GM19463 (cell line): ENCODE measurements at regions not wholly inside any gene's neighbourhood (a gene's known extent, or its start where the extent isn't known, plus 50 kb on each side); places are given as distances from the start of the nearest gene placed in this dataset.
"Not testable (repeated sequence)": the region's sequence is repeated elsewhere in the genome, so short reads cannot be mapped to it uniquely, and the experiment has no call there.

ENCODE experiments used
- ATAC-seq: cut with Tn5 transposase; IDR thresholded peaks from one replicate; pipeline ENCODE4 v1.9.1; 2021; ENCODE audit warnings: mild to moderate bottlenecking, moderate library complexity; ENCODE audit not compliant: unreplicated experiment

DNA sequence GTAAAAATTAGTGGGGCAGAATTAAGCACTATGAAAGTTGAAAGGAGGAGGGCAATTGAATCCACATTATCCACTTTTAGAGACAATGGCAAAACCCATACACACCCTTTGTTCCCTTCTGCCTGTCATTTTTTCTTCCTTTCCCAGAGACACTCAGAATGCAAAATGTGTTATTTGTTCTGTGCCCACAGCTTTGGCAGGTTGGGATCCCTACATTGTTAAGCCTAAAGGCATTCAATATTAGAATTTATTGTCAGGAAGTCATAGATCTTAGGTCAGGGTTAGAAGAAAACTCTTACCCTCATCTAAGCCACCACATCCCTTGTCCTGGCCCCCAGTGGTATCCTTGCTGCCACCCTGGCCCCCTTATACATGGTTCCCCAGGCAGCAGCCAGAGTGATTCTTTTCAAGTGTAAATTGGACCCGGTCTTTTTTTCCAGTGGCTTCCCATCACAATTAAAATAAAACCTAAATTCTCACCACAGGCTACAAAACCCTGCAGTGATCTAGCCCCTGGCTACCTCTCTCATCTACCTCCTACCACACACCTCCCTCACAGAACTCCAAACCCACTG is 470.1 kb upstream of the ATP11B start:
- no peak for ATAC-seq

DNA sequence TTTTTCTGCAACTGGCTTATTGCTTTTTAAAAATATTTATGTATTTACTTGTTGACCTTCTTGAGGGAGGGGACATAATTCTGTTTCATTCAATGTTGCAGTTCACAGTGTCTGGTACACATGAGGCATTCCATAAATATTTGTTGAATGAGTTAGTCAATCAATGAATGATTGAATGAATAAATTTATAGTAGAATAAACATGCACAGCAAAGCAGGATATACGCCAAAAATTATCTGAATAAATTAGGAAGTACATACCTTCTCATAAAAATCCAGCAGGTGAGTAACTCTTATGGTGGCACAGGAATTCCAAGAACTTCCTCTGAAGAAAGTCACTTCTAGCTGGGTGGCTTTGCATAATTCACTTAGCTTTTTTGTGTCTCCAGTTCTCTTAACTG is 469.4 kb upstream of the ATP11B start:
- ATAC-seq = no peak

- peak; percentile 71 for ATAC-seq
These were observed 467.9 kb upstream of the ATP11B start for GRCh38 chr3:182325213-182325950.

- no peak for ATAC-seq
These were observed 466.1 kb upstream of the ATP11B start for GRCh38 chr3:182327196-182327681.

- ATAC-seq = no peak
These were observed 462.7 kb upstream of the ATP11B start for GRCh38 chr3:182330646-182331045.

DNA sequence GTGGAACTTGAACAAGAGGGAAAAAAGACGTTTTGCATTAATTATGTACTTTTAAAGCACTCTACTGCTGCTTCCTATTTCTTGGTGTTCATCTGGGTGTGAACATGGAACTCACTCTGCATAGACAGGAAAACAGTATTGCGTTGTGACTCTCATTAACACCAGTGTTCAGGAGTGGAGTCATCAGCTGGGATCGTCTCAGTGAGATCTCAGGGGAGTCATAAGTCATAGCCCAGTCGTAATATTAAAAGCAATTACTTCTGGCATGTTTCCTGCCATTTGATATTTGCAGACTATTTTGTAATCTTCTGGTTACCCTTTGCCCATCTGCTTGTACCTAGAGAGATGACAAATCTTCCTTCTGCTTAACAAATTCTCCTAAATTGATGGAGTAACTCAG is 462.0 kb upstream of the ATP11B start:
- no peak for ATAC-seq

- no peak for ATAC-seq
These were observed 451.1 kb upstream of the ATP11B start for GRCh38 chr3:182342252-182342651.

DNA sequence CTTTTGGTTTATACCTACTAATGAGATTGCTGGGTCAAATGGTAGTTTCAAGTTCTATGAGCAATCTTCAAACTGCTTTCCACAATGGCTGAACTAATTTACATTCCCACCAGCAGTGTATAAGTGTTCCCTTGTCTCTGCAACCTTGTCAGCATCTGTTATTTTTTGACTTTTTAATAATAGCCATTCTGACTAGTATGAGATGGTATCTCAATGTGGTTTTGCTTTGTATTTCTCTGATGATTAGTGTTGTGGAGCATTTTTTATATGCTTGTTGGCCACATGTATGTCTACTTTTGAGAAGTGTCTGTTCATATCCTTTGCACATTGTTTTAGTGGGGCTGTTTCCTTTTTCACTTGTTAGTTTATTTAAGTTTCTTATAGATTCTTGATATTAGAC is 449.3 kb upstream of the ATP11B start:
- not testable (repeated sequence) for ATAC-seq

DNA sequence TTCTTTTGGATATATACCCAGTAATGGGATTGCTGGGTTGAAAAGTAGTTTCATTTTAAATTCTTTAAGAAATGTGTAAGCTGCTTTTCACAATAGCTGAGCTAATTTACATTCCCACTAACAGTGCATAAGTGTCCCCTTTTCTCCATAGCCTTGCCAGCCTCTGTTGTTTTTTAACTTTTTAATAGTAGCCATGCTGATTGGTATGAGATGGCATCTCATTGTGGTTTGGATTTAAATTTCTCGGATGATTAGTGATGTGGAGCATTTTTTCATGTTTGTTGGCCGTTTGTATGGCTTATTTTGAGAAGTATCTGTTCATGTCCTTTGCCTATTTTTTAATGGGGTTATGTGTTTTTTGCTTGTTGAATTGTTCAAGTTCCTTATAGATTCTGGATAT is 444.3 kb upstream of the ATP11B start:
- ATAC-seq = no peak

- no peak for ATAC-seq
These were observed 443.3 kb upstream of the ATP11B start for GRCh38 chr3:182349951-182350517.

- no peak for ATAC-seq
These were observed 435.4 kb upstream of the ATP11B start for GRCh38 chr3:182357928-182358327.

- no peak for ATAC-seq
These were observed 429.0 kb upstream of the ATP11B start for GRCh38 chr3:182364323-182364722.

DNA sequence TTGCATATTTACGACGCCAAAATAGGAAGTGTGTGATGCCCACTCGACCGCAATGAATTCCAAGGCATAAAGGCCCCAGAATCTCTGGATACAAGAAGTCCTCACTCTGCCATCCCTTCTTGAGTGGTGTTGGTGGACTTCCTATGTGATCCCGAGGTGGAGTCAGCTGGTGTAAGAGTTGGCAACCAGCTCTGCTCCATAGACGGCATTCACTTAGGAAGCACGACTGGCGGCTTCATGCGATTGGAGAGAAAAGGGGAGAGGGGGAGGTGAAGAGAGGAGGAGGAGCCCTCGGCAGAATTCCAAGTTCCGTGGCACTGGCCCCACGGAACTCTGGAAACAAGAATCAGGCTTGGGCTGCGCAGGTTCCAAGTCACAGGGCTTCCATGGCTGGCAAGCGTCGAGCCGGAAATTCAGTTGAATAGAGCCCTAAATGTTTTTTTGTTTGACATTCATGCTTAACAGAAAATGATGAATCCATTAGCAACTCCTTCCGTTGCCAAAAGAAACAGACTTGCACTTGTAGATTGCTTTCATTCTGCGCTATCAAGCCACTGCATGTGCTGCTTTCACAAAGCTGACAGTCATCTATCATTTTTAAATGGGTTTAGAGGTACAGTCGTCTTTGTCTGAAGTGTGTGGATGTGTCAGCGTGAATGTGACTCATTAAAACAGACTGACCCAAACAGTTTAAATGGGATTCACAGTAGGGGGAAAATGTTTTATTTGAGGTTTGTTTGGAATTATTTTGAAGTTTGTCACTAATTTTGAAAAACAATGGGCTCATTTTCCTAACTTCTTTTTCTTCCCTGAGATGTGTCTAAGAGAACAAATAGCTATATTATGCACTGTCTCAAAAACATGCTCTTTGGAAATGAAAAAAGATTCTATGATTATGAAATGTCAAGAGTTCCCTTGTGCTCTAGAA is 428.3 kb upstream of the ATP11B start:
- no peak for ATAC-seq

DNA sequence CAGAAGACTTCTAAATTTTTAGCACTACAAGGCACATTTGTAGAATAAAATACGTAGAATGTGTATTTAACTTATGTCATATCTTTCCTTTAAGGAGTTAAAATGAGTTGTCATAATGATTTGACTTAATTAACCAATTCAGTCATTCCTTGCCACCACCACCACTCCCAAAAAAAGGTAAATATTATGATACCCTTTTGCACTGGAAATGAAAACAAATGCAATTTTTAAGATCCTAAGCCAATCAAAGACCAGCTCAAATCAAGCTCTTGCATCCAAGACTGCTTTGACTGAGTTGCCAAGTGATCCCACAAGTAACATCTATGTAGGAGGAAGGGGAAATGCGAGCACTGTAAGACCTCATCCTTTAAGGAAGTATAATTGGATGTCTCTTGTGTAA is 426.6 kb upstream of the ATP11B start:
- no peak for ATAC-seq

- no peak for ATAC-seq
These were observed 423.4 kb upstream of the ATP11B start for GRCh38 chr3:182369861-182370260.

- no peak for ATAC-seq
These were observed 422.4 kb upstream of the ATP11B start for GRCh38 chr3:182370949-182371348.

- no peak for ATAC-seq
These were observed 417.4 kb upstream of the ATP11B start for GRCh38 chr3:182375916-182376315.

DNA sequence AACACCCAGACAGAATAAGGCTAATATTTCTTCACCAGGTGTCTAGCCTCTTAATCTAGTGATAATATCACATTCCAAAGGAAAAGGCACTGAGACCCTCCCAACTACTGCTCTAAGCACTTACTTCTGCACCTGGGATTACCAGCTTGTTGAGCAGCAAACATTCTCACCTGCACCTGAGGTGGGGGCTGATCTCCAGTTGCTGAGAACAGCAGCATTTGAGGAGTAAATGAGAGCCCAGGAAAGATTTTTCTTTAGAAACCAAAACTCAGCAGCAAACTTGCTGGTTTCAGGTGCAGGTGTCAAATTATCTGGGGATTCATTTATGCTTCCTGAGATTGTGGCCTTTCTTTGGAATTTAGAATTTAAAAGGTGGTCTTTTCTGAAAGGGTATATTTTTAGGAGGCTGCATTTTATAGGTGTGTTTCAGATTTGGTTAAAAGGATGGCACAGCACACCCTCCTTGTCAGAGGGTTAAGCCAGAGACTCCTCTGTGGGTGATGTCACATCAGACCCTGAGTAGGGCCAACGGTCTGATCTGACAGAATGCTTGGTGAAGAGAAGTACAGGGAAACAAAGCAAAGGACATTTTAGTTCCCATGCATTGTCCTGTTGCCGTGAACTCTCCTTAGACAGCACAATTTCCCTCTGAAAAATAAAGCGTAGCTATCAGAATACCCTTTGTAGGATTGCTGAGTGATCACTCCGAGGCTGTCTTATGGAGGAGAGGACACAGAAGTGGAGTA is 411.0 kb upstream of the ATP11B start:
- no peak for ATAC-seq

DNA sequence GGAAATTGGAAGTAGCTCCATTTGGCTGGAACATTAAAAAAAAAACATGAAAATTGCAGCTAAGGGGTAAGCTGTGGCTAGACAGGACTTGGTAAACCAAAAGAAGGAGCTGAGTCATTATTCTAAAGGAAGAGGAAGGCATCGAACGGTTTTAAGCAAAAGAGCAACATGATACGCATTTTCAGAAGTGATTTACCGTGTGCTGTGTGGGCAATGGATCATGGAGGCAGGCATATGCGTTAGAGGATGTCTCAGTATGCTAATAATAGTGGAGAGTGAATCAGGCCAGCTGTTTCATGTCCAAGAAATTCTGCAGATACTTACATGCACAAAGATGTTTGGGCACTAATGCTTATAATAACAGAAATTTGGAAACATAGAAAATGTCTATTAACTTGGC is 409.1 kb upstream of the ATP11B start:
- no peak for ATAC-seq

- no peak for ATAC-seq
These were observed 407.9 kb upstream of the ATP11B start for GRCh38 chr3:182385356-182385755.

GRCh38 chr3:182388506-182388905 is 404.8 kb upstream of the ATP11B start:
- no peak for ATAC-seq
